Gastroesophageal sphincter (tissue), 3 donors: ENCODE measurements at regions not wholly inside any gene's neighbourhood (a gene's known extent, or its start where the extent isn't known, plus 50 kb on each side); places are given as distances from the start of the nearest gene placed in this dataset.

ENCODE experiments used
- CTCF ChIP-seq, 4 experiments: fragments of 200-600 bp in 2 of 4; fragments of 450-650 bp in 2 of 4; sonication (generic) in 1 of 4; IDR thresholded peaks; one replicate each; pipeline ENCODE4 v1.5.1; 2017 to 2019; ENCODE audit warnings: antibody characterized with exemption in 4 of 4, mild to moderate bottlenecking in 2 of 4, moderate library complexity in 2 of 4
- EP300 ChIP-seq: sonication (generic); formaldehyde crosslinking; IDR thresholded peaks from one replicate; pipeline ENCODE4 v1.6.1; 2017; ENCODE audit warnings: antibody characterized with exemption, mild to moderate bottlenecking
- POLR2A ChIP-seq, 2 donors: fragments of 450-650 bp; IDR thresholded peaks; one replicate each; pipeline ENCODE4 v1.6.1; 2017; ENCODE audit warnings: antibody characterized with exemption in 2 of 2, mild to moderate bottlenecking in 2 of 2, moderate library complexity in 1 of 2

GRCh38 chr4:120348948-120349347 lies 282.3 kb upstream of the MAD2L1 start:
- TF ChIP-seq CTCF (IDR thresholded peaks at IDR 0.05) (no peak), EP300 (no peak), POLR2A (IDR thresholded peaks at IDR 0.05) (no peak)
